BLaER1 (cell line): ENCODE measurements at regions not wholly inside any gene's neighbourhood (a gene's known extent, or its start where the extent isn't known, plus 50 kb on each side); places are given as distances from the start of the nearest gene placed in this dataset.

ENCODE experiments used
- H3K27ac ChIP-seq: shearing (Covaris generic); formaldehyde crosslinking; 2 replicates; pipeline ENCODE4 v1.8.1; 2022
- H3K27me3 ChIP-seq: shearing (Covaris generic); formaldehyde crosslinking; 2 replicates; pipeline ENCODE4 v1.8.1; 2022
- H3K36me3 ChIP-seq: shearing (Covaris generic); formaldehyde crosslinking; 2 replicates; pipeline ENCODE4 v1.8.1; 2022
- H3K4me1 ChIP-seq: shearing (Covaris generic); formaldehyde crosslinking; 2 replicates; pipeline ENCODE4 v1.8.1; 2022
- H3K4me2 ChIP-seq: shearing (Covaris generic); formaldehyde crosslinking; 2 replicates; pipeline ENCODE4 v1.8.1; 2022
- H3K4me3 ChIP-seq: shearing (Covaris generic); formaldehyde crosslinking; 2 replicates; pipeline ENCODE4 v1.8.1; 2022
- H3K9ac ChIP-seq: shearing (Covaris generic); formaldehyde crosslinking; 2 replicates; pipeline ENCODE4 v1.8.1; 2022
- H3K9me3 ChIP-seq: shearing (Covaris generic); formaldehyde crosslinking; 2 replicates; pipeline ENCODE4 v1.8.1; 2022
- H4K20me1 ChIP-seq: shearing (Covaris generic); formaldehyde crosslinking; 2 replicates; pipeline ENCODE4 v1.8.1; 2022
- Cebpa-rat ChIP-seq: shearing (Covaris generic); IDR thresholded peaks from 2 replicates; pipeline ENCODE4 v1.8.1; 2022

DNA sequence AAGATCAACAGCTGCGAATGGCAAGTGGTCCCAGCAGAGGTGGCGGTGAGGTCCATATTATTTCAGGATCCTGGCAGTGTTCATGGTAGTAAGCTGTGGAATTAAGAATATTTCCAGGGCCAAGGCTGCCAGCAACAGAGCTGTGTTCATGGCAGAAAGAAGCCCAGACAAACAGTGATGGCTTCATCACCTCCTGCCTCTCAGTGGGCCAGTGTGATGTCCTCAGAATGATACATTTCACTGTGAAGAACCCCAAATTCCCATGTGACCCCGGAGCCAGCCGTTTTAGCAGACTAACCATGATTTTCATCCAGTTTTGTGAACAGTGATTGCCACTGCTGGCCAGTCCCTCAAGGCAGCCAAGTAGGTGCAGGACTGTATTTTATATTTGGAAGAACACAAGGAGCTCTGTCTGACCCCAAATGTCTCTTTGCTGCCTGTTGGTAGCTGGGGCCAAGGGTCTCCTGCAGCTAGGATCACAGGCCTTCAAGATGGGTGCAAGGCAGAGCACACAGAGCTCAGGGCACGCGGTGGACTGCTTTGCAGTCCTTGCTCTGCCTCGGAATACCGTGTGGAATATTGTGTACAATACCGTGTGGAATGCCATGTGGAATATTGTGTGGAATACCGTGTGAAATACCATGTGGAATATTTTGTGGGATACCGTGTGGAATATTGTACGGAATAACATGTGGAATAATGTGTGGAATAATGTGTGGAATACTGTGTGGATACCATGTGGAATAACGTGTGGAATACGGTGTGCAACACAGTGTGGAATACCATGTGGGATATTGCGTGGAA, 132.3 kb upstream of the CHST15 start:
- Histone ChIP-seq H3K9me3 (no peaks in the 10 kb centered on the region), H3K36me3 (no peaks in the 10 kb centered on the region), H3K4me2 (no peak overlapping the region), H3K4me3 (no peak overlapping the region), H3K4me1 (peaks cover 33% of the 10 kb centered on the region), H3K27ac (no peak overlapping the region), H3K9ac (no peak overlapping the region), H4K20me1 (no peaks in the 10 kb centered on the region), H3K27me3 (no peaks in the 10 kb centered on the region)
- TF ChIP-seq Cebpa-rat = no peak

DNA sequence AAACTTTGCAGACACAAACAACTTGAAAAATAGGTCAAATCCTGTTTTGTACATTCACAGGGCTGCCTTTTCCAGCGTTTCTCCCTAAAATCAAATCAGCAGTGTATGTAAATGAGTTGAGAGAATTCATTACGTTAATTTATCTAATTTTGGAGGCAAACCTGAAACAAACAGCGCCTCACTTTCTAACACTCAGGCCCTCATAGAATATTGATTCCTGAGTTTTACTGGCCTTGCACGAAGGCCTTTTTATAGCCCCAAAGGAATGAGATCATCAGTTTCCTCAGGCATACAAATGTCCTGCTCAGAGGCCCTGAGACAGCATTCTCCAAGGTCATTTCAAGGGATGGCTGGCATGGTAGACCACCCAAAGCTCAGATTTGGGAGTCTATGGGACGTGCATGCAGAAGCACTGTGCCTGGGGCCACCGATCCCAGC, 131.7 kb upstream of the CHST15 start:
- Histone ChIP-seq H3K4me3 (no peak overlapping the region), H4K20me1 (no peaks in the 10 kb centered on the region), H3K9ac (no peak overlapping the region), H3K36me3 (no peaks in the 10 kb centered on the region), H3K9me3 (no peaks in the 10 kb centered on the region), H3K27me3 (no peaks in the 10 kb centered on the region), H3K27ac (no peak overlapping the region), H3K4me1 (peaks cover 40% of the 10 kb centered on the region), H3K4me2 (no peak overlapping the region)
- no peak for TF ChIP-seq Cebpa-rat

DNA sequence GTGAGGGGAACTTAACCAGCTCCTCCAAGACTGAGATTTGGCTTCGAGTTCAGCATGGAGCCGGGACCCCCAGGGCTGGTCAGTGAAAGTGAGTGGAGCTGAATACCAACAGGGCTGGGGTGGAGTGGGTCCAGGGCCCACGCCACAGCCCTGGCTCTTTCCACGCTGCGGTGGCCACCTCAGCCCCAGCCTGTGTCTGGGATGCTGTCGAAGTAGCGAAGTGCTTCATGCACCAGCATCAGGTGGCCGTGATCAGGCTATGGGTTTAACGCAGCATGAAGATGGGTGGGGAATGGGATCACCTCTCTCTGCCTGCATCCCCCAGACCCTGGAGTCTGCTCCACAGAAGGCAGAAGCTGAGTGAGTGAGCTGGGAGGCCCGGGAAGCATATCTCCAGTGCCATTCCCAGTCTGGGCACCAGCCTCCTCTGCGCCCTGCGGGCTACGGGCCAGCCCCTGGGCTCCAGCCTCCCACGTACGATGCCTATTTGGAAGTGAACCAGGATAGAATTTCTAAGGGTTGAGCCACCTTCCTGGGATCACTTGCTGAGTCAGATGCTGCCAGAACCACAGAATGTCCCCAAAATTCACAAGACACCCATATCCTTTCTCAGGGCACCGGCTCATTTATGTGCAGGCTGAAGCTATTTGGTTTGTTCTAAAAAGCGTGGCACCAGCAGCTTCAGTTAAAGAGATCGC, 131.1 kb upstream of the CHST15 start:
- Histone ChIP-seq H3K4me3 (no peak overlapping the region), H3K27me3 (no peaks in the 10 kb centered on the region), H3K9ac (no peak overlapping the region), H3K4me1 (peaks cover 44% of the 10 kb centered on the region), H3K4me2 (no peak overlapping the region), H4K20me1 (no peaks in the 10 kb centered on the region), H3K9me3 (no peaks in the 10 kb centered on the region), H3K36me3 (no peaks in the 10 kb centered on the region), H3K27ac (no peak overlapping the region)
- TF ChIP-seq Cebpa-rat = no peak

DNA sequence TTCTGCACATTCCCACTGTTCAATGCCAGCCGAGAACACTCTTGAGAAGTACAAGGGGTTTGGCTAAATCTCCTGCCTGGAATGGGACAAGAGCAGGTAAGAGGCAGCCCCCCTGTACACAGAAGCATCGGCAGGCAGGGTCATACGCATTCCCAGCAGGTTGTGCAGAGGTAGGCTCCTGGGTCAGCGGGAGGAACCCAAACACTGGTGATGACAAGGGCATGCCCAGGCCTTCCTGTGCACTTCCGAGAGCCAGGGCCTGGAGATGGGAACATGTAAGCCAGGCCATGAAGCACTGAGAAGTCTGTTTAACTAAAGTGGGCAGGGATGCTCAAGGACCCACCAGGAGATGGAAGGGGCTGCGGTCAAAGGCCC, 130.3 kb upstream of the CHST15 start:
- no peaks in the 10 kb centered on the region for H3K27me3 ChIP-seq
- H4K20me1 ChIP-seq = no peaks in the 10 kb centered on the region
- H3K4me1 ChIP-seq = peaks cover 44% of the 10 kb centered on the region
- no peaks in the 10 kb centered on the region for H3K36me3 ChIP-seq
- H3K9ac ChIP-seq = no peak overlapping the region
- H3K27ac ChIP-seq = no peak overlapping the region
- peak overlapping the region; percentile 93; the same call in 1 of the 2 replicates for H3K4me2 ChIP-seq
- H3K4me3 ChIP-seq = no peak overlapping the region
- H3K9me3 ChIP-seq = no peaks in the 10 kb centered on the region
- TF ChIP-seq Cebpa-rat = no peak

DNA sequence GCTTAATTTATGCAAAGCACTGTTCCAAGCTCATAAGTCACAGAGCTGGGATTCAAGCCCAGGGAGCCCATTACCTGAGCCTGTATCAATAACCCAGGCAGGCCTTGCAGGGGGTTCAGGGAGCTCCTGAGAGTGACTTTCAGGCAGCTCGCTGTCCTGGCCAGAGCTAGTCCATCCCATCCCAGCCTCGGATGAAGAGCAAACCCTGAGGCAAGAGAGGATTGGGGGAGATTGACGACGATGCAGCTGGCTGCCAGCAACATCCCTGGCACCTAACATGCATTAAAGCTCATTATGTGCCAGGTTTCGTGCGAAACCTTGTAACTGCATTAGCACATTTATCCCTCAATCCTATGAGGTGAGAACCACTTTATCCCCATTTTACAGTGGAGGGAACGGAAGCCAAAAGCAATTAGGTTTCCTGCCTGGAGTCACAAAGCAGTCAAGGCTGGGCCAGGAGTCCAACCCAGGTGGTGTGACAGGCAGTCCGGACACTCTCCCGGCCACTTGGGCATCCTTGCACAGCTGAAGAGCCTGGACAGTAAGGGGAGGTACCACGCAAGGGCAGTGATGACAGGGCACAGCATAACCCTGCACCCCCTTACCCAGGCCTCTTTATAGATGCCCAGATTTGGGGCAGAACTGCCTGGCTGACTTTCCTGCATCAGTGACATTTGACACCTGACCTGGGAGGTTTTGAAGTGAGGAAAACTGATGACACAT, 129.8 kb upstream of the CHST15 start:
- Histone ChIP-seq H3K4me3 (no peak overlapping the region; the same call in 1 of the 2 replicates), H3K9ac (no peak overlapping the region), H3K27ac (no peak overlapping the region; the same call in 1 of the 2 replicates), H3K4me1 (peaks cover 44% of the 10 kb centered on the region), H4K20me1 (no peaks in the 10 kb centered on the region), H3K4me2 (peak overlapping the region; percentile 93), H3K27me3 (no peaks in the 10 kb centered on the region), H3K36me3 (no peaks in the 10 kb centered on the region), H3K9me3 (no peaks in the 10 kb centered on the region)
- TF ChIP-seq Cebpa-rat = no peak

DNA sequence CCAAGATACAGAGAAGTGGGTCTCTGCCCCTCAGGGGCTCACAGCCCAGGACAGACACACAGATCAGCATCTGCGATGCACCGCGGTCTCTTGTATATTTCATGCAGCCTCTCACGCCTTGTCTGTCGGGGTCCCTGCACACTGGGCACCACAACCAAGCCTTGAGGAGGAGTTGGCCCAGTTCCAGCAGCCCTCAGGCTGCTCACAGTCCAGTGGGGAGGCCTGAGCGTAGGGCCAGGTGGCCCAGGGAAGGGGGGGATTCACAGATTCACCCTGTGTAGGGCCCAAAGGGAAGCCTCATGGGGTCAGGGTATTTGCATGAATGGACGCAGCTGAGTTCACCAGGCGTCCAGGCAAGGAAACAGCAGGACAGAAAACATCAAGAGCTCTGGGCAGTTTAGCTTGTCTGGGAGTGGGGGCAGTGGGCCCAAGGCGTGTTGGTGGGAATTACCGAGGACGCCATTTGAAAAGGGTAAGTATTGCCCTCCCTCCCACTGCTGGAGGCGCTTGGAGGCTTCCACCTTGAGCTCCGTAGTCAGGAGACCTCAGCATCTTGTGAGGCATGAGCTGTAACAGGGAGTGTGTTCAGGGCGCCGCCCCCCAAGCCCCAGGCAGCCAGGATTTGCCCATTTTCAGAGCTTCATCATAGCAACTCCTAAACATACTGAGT, 129.1 kb upstream of the CHST15 start:
- no peaks in the 10 kb centered on the region for H3K27me3 ChIP-seq
- peak overlapping the region; percentile 57 for H3K9ac ChIP-seq
- H4K20me1 ChIP-seq = no peaks in the 10 kb centered on the region
- peaks cover 44% of the 10 kb centered on the region for H3K4me1 ChIP-seq
- TF ChIP-seq Cebpa-rat = no peak
- H3K27ac ChIP-seq = peak overlapping the region; percentile 66
- H3K36me3 ChIP-seq = no peaks in the 10 kb centered on the region
- H3K4me3 ChIP-seq = peak overlapping the region; percentile 38
- H3K9me3 ChIP-seq = no peaks in the 10 kb centered on the region
- peak overlapping the region; percentile 93 for H3K4me2 ChIP-seq

DNA sequence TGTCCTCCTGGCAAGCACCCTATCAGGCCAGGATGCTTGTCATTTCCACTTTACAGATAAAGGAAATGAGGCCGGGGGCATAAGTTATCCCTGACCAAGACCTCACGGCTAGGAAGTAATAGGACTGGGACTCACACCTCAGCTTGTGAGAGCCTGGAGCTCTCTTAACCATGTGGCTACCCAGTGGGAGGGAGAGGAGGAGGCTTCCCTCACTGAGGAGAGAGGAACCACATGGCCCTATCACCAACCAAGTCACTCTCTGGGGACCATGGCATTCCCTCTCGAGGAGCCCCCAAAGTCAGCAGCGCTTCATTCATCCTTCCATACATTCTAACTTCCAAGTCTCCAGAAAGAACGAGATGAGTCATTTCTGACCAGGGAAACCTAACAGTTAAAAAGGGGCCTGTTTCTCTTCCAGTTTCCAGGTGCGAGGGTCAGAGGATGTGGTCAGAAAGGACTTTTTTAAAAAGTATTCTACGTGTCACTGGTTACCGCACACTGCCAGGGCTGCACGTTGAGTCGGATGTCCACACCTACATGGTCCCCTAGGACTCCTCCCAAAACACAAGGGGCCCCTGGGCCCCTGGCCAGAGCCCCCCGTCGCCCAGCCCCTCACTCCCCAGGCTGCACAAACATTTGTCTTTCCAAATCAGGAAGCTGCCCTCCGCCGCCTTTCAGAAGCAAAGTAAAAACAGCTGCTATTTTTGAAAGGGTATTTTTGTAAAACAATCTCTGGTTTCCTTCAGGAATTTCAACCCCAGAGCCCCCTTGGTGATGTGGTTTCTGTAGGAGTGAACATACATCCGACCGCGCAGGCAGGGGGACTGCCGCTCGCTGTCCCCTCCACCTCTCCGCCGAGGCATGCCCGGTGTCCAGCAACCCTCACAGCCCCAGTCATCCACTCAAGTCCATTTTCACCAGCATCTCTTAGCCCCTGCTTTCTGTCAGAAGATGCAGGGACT, 128.2 kb upstream of the CHST15 start:
- Histone ChIP-seq H3K4me3 (peak overlapping the region; percentile 38), H3K4me2 (peak overlapping the region; percentile 93), H3K9me3 (no peaks in the 10 kb centered on the region), H3K9ac (peak overlapping the region; percentile 57), H3K27ac (peak overlapping the region; percentile 66), H3K27me3 (no peaks in the 10 kb centered on the region), H3K36me3 (no peaks in the 10 kb centered on the region), H3K4me1 (peaks cover 44% of the 10 kb centered on the region), H4K20me1 (no peaks in the 10 kb centered on the region)
- no peak for TF ChIP-seq Cebpa-rat

DNA sequence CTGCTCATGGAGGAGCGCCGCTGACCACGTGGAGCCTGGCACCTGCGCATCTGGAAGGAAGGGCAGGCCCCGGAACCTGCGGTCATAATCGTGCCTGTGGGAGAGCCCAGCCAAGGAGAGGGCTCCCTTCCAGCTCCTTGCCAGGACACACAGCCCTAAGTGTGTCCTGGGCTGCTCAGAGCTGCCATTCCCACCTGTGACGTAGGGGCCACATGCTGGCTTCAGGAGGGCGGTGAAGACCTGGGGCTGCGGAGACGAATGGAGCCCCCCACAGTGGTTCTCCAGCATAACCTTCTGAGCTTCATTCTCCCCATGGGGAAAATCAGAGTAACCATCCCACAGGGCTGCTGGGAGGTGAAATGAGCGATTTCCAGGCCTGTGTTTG, 127.6 kb upstream of the CHST15 start:
- no peak for TF ChIP-seq Cebpa-rat
- H3K9me3 ChIP-seq = no peaks in the 10 kb centered on the region
- peak overlapping the region; percentile 93 for H3K4me2 ChIP-seq
- H3K9ac ChIP-seq = peak overlapping the region; percentile 57; the same call in 1 of the 2 replicates
- peak overlapping the region; percentile 66 for H3K27ac ChIP-seq
- no peaks in the 10 kb centered on the region for H4K20me1 ChIP-seq
- no peaks in the 10 kb centered on the region for H3K36me3 ChIP-seq
- H3K4me1 ChIP-seq = peaks cover 48% of the 10 kb centered on the region
- H3K4me3 ChIP-seq = peak overlapping the region; percentile 38; the same call in 1 of the 2 replicates
- no peaks in the 10 kb centered on the region for H3K27me3 ChIP-seq
